HG02678 (cell line): ENCODE measurements at regions not wholly inside any gene's neighbourhood (a gene's known extent, or its start where the extent isn't known, plus 50 kb on each side); places are given as distances from the start of the nearest gene placed in this dataset.
"Not testable (repeated sequence)": the region's sequence is repeated elsewhere in the genome, so short reads cannot be mapped to it uniquely, and the experiment has no call there.

Experiments
- ATAC-seq: cut with Tn5 transposase; IDR thresholded peaks from one replicate; pipeline ENCODE4 v1.9.1; 2021; ENCODE audit warnings: mild to moderate bottlenecking, moderate library complexity; ENCODE audit not compliant: unreplicated experiment

GRCh38 chr4:9702019-9702418 is 79.4 kb upstream of the DRD5 start:
- ATAC-seq = not testable (repeated sequence)

DNA sequence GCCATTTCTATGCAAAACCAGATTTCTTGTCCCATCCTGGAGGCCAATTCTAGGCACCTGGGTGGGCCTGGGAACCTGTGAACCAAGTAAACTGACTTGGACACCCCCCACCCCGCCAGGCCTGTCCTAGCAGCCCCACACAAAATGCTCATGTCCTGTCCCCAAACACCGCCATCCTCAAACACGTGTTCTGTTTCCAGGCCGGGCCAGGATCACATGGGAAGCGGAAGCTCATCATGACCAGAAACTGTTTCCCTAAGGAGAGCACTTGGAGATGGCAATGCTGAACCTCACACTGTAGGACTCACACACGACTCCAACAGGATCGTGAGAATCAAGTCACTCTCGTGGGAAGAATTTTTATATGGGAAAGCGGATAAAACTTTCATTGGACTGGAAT is 78.7 kb upstream of the DRD5 start:
- ATAC-seq = not testable (repeated sequence)

DNA sequence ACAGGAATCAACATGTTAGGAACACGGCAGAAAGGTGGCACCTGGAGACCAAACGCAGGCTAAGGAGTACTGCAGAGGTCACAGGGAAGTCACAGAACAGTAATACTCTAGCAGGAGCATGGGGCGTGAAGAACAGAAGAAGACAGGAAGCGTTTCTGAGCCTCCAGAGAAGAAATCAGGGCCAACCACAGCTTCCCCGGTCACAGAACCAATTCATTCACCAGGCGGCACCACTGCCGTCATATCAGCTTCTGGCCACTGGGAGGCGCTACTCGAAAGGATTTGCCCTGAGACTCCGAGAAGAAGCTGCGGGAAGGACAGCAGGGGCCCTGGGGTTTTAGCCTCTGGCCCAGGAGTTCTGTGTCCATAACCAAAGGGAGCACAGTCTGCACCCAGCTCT is 78.0 kb upstream of the DRD5 start:
- ATAC-seq = no peak

DNA sequence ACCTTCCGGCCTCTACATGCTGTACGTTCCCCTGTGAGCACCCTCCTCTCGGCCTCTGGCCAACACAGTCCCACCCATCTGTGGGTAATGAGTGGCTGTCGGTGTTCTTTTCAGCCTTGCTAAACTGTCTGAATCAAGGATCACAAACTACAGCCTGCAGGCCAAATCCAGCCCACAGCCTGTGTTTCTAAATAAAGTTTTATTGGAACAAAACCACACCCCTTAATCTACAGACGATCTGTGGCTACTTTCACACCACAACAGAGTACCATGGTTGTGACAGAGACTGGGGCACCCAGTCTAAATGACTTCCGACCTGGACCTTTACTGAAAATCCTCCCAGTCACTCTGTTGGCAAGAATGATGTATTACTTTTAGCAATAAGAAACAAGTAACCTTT is 77.3 kb upstream of the DRD5 start:
- not testable (repeated sequence) for ATAC-seq

GRCh38 chr4:9704551-9705332 is 76.7 kb upstream of the DRD5 start:
- ATAC-seq = no peak

DNA sequence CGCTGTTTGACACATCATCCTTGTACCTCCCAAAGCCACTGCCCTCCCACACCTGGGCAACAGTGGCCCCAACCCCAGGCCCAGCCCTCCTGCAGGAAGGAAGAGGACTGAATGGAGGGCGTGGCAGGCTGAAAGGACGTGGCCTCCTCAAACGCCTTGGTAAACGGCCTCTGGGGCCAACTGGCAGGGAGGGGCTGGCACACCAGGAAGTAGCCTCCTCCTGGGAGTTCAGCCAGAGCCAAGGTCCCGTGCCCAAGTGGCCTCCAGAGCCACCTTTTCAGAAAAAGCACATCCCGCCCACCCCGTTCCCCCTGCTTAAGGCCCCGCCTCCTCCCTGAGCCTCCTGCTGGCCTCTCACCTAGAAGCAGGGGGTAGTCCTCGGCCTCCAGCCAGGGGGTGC is 74.2 kb upstream of the DRD5 start:
- ATAC-seq = not testable (repeated sequence)

DNA sequence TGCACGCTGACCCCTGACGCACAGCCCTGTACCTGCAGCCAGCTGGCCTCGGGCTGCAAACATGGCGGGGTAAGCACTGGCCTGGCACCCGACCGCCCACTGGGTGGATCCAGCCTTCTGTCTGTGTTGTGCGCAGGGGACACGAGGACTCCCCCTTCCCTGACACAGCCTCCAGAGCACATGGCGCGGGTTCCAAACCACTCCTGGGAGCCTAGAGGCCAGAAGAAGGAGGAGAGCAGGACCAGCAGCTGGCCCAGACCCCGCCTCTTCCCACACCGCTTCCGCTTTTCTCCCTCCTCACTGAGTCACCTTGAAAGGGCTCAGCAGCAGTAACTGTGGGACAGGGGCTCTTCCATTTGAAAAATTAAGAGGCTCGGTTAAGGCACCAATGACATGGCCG is 73.5 kb upstream of the DRD5 start:
- ATAC-seq = not testable (repeated sequence)

DNA sequence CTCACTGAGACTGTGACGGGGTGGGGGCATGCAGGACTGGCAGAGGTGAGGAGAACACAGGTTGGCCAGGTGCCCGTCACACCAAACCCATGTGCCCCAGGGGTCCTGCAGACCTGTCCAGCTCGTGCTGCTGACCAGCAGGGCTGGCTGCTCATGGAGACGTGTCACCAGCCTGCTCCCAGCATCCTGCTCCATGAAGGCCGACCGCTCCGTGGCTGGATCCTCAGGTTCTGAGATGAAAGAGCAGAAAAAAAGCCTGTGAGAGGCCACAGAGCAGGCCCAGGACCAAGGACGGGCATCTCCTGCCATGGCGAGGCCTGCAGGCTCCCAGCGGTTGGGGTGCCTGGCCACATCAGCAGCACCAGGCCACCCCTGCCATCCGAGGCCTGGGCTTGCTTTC is 71.7 kb upstream of the DRD5 start:
- no peak for ATAC-seq

- not testable (repeated sequence) for ATAC-seq
Observed at GRCh38 chr4:9715271-9715670, 66.2 kb upstream of the DRD5 start.

DNA sequence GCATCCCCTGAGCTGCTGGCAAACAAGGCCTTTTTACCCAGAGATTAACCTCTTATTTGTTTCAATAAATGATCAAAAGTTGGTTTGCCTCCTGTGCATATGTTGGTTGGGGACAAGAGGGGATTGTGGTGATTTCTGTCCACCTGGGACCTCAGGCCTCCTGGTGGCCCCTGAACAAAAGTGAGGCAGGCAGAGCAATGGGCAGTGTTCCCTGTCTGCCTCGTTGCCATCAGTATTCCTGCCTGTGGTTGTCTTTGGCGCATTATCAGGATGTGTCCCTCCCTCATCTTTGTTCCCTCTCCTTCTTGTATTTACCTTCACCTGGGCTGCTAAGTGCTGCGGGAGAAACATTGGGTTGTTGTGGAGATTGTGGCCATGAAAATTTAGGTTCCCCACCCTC is 65.3 kb upstream of the DRD5 start:
- no peak for ATAC-seq

- ATAC-seq = not testable (repeated sequence)
Observed at GRCh38 chr4:9718246-9718939, 63.0 kb upstream of the DRD5 start.

DNA sequence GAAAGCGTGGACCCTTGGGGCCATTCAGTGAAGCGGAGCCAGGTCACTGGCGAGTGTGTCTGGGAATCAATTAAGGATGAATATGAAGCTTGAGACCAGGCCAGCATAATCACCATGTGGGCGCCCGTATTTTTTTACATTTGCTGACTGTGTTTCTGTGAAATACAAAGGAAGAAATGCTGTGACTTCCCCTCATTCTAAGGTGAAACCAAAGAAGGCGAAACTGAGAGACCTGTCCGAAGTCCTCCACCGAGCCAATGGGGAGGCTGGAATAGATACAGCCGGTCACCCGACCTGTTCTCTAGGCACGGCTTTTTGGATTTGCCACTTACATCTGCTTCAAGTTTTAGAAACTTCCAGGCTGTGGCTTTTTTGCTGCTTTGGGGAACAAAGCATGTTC is 59.3 kb upstream of the DRD5 start:
- ATAC-seq = not testable (repeated sequence)
